Ishikawa (cell line): ENCODE measurements at regions not wholly inside any gene's neighbourhood (a gene's known extent, or its start where the extent isn't known, plus 50 kb on each side); places are given as distances from the start of the nearest gene placed in this dataset.

Experiments used
- CEBPB ChIP-seq: IDR thresholded peaks from 2 replicates; pipeline ENCODE4 v1.6.1; 2012
- EGR1 ChIP-seq: IDR thresholded peaks from 2 replicates; pipeline ENCODE4 v1.6.1; 2012
- EP300 ChIP-seq: IDR thresholded peaks from 2 replicates; pipeline ENCODE4 v1.6.1; 2012; ENCODE audit warnings: borderline replicate concordance
- FOXM1 ChIP-seq: IDR thresholded peaks from 2 replicates; pipeline ENCODE4 v1.6.1; 2012; ENCODE audit warnings: low read depth, borderline replicate concordance
- RAD21 ChIP-seq: IDR thresholded peaks from 2 replicates; pipeline ENCODE4 v1.6.1; 2012; ENCODE audit warnings: low read depth
- TAF1 ChIP-seq: IDR thresholded peaks from 2 replicates; pipeline ENCODE4 v1.6.1; 2012; ENCODE audit warnings: low read depth, mild to moderate bottlenecking
- TCF12 ChIP-seq: IDR thresholded peaks from 2 replicates; pipeline ENCODE4 v1.6.1; 2012; ENCODE audit warnings: low read depth
- TEAD4 ChIP-seq: IDR thresholded peaks from 2 replicates; pipeline ENCODE4 v1.6.1; 2012
- YY1 ChIP-seq: IDR thresholded peaks from 2 replicates; pipeline ENCODE4 v1.6.1; 2012; ENCODE audit warnings: low read depth

- no peak for TF ChIP-seq EGR1
- no peak for TF ChIP-seq EP300
- no peak for TF ChIP-seq TEAD4
- no peak for TF ChIP-seq YY1
- no peak for TF ChIP-seq TCF12
- no peak for TF ChIP-seq FOXM1
- no peak for TF ChIP-seq RAD21
- no peak for TF ChIP-seq CEBPB
- TF ChIP-seq TAF1, result no peak
These were observed 509.2 kb upstream of the HS3ST1 start for GRCh38 chr4:11937941-11938340.
